Left renal pelvis (tissue), 4 donors: ENCODE measurements at regions not wholly inside any gene's neighbourhood (a gene's known extent, or its start where the extent isn't known, plus 50 kb on each side); places are given as distances from the start of the nearest gene placed in this dataset.
"Not testable (repeated sequence)": the region's sequence is repeated elsewhere in the genome, so short reads cannot be mapped to it uniquely, and the experiment has no call there.

Source experiments
- DNase-seq, 4 donors: peaks; one replicate each; pipeline ENCODE4 v3.0.0-alpha.2; 2013; ENCODE audit warnings: low read depth in 4 of 4, low spot score in 3 of 4

- no peak for DNase-seq
Observed at GRCh38 chr6:78380541-78380940, 486.8 kb upstream of the IRAK1BP1 start.

- no peak for DNase-seq
Observed at GRCh38 chr6:78383968-78384367, 483.4 kb upstream of the IRAK1BP1 start.

- not testable (repeated sequence) for DNase-seq
Observed at GRCh38 chr6:78386854-78387253, 480.5 kb upstream of the IRAK1BP1 start.

GRCh38 chr6:78390066-78390465 is 477.3 kb upstream of the IRAK1BP1 start:
- no peak for DNase-seq

GRCh38 chr6:78397499-78397898 is 469.9 kb upstream of the IRAK1BP1 start:
- no peak for DNase-seq

- no peak for DNase-seq
Observed at GRCh38 chr6:78398292-78398691, 469.1 kb upstream of the IRAK1BP1 start.

GRCh38 chr6:78400076-78400475 is 467.3 kb upstream of the IRAK1BP1 start:
- DNase-seq = no peak

- no peak for DNase-seq
Observed at GRCh38 chr6:78427386-78427785, 440.0 kb upstream of the IRAK1BP1 start.

- no peak for DNase-seq
Observed at GRCh38 chr6:78430521-78430920, 436.8 kb upstream of the IRAK1BP1 start.

- DNase-seq = no peak
Observed at GRCh38 chr6:78435671-78436070, 431.7 kb upstream of the IRAK1BP1 start.

GRCh38 chr6:78436335-78436734 is 431.0 kb upstream of the IRAK1BP1 start:
- DNase-seq = no peak

GRCh38 chr6:78438135-78438534 is 429.2 kb upstream of the IRAK1BP1 start:
- no peak for DNase-seq

- DNase-seq = no peak
Observed at GRCh38 chr6:78460711-78461110, 406.6 kb upstream of the IRAK1BP1 start.

GRCh38 chr6:78462728-78463127 is 404.6 kb upstream of the IRAK1BP1 start:
- DNase-seq = no peak

- no peak for DNase-seq
Observed at GRCh38 chr6:78465059-78465634, 402.2 kb upstream of the IRAK1BP1 start.

- DNase-seq = no peak
Observed at GRCh38 chr6:78476561-78476960, 390.8 kb upstream of the IRAK1BP1 start.

GRCh38 chr6:78482801-78483552 is 384.4 kb upstream of the IRAK1BP1 start:
- DNase-seq = no peak

GRCh38 chr6:78483553-78484197 is 383.7 kb upstream of the IRAK1BP1 start:
- DNase-seq = no peak

- no peak for DNase-seq
Observed at GRCh38 chr6:78484198-78485064, 382.9 kb upstream of the IRAK1BP1 start.

GRCh38 chr6:78487401-78487800 is 379.9 kb upstream of the IRAK1BP1 start:
- no peak for DNase-seq

- DNase-seq = no peak
Observed at GRCh38 chr6:78489874-78490273, 377.5 kb upstream of the IRAK1BP1 start.
